H1 (cell line): ENCODE measurements at regions not wholly inside any gene's neighbourhood (a gene's known extent, or its start where the extent isn't known, plus 50 kb on each side); places are given as distances from the start of the nearest gene placed in this dataset.

Experiments
- BACH1 ChIP-seq: IDR thresholded peaks from 2 replicates; pipeline ENCODE4 v1.6.1; 2012; ENCODE audit warnings: low read length, improper control_type of control experiment
- CEBPB ChIP-seq: IDR thresholded peaks from 2 replicates; pipeline ENCODE4 v1.6.1; 2012; ENCODE audit warnings: low read depth, low read length
- CTCF ChIP-seq, 3 experiments: IDR thresholded peaks; 1 replicate in 2 of 3; 2 replicates in 1 of 3; pipeline versions ENCODE4 v1.5.1 to v1.6.1; 2011; ENCODE audit warnings: low read length in 3 of 3, mild to moderate bottlenecking in 3 of 3, inconsistent platforms in 2 of 3, low read depth in 1 of 3, moderate library complexity in 1 of 3; ENCODE audit not compliant: insufficient read depth in 1 of 3; ENCODE audit errors: control extremely low read depth in 1 of 3
- EZH2 ChIP-seq: fragments of 200-600 bp; sonication (generic); IDR thresholded peaks from 2 replicates; pipeline ENCODE4 v1.7.1; 2012; ENCODE audit warnings: low read depth, mild to moderate bottlenecking, moderate library complexity, low read length, inconsistent platforms; ENCODE audit not compliant: severe bottlenecking
- HDAC6 ChIP-seq: IDR thresholded peaks from one replicate; pipeline ENCODE4 v1.7.1; 2012; ENCODE audit warnings: low read depth, mild to moderate bottlenecking, inconsistent platforms, low read length, moderate library complexity
- KDM1A ChIP-seq: fragments of 200-600, 300-600 bp; sonication (generic); IDR thresholded peaks from 2 replicates; pipeline ENCODE4 v1.7.1; 2016; ENCODE audit warnings: mild to moderate bottlenecking, low read length, borderline replicate concordance
- NRF1 ChIP-seq: IDR thresholded peaks from 2 replicates; pipeline ENCODE4 v1.6.1; 2011; ENCODE audit warnings: mild to moderate bottlenecking, low read depth, low read length, improper control_type of control experiment
- POLR2A ChIP-seq, 2 experiments: IDR thresholded peaks; 1 replicate in 1 of 2; 2 replicates in 1 of 2; pipeline ENCODE4 v1.6.1; 2011; ENCODE audit warnings: low read depth in 2 of 2, low read length in 2 of 2, mild to moderate bottlenecking in 2 of 2; ENCODE audit errors: control extremely low read depth in 1 of 2
- RAD21 ChIP-seq, 2 experiments: IDR thresholded peaks in 1 of 2; conservative IDR thresholded peaks in 1 of 2; 2 replicates each; pipeline ENCODE4 v1.6.1; 2011; ENCODE audit warnings: low read depth in 2 of 2, low read length in 2 of 2, improper control_type of control experiment in 1 of 2, inconsistent platforms in 1 of 2, mild to moderate bottlenecking in 1 of 2, moderate library complexity in 1 of 2
- SUZ12 ChIP-seq: fragments of 200-600 bp; sonication (generic); IDR thresholded peaks from 2 replicates; pipeline ENCODE4 v1.6.1; 2012; ENCODE audit warnings: mild to moderate bottlenecking, inconsistent platforms, low read length, moderate library complexity, mixed read lengths

DNA sequence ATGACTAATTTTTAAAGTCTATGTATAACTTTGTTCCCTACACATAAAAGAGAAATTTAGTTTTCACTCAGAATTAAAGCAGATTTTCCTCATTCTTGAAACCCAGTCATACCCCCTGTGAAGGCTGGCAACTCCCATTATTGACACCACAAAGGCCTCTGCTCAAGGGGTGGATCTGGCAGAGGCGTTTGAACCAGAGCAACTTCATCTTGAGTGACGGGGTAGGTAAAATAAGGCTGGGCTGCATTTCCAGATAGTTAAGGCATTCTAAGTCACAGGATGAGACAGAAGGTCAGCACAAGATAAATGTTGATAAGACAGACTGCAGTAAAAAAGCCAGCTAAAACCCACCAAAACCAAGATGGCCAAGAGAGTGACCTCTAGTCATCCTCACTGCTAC lies 177.2 kb upstream of the OR13F1 start:
- no peak for TF ChIP-seq RAD21 (IDR thresholded peaks at IDR 0.05 in 1 of 2, conservative IDR thresholded peaks at IDR 0.05 in 1 of 2; ENCODE audit: low read depth in 2 of 2, low read length in 2 of 2)
- no peak for TF ChIP-seq CTCF (IDR thresholded peaks at IDR 0.05; ENCODE audit: control extremely low read depth in 1 of 3, insufficient read depth in 1 of 3, low read depth in 1 of 3, low read length in 3 of 3)
- no peak for TF ChIP-seq KDM1A
- TF ChIP-seq BACH1: no peak
- no peak for TF ChIP-seq HDAC6
- no peak for TF ChIP-seq NRF1
- TF ChIP-seq POLR2A (IDR thresholded peaks at IDR 0.05; ENCODE audit: control extremely low read depth in 1 of 2, low read depth in 2 of 2, low read length in 2 of 2): no peak
- TF ChIP-seq SUZ12: no peak
- TF ChIP-seq EZH2: no peak
- no peak for TF ChIP-seq CEBPB
